ENCODE measurements at regions not wholly inside any gene's neighbourhood (a gene's known extent, or its start where the extent isn't known, plus 50 kb on each side); places are given as distances from the start of the nearest gene placed in this dataset.

DNA sequence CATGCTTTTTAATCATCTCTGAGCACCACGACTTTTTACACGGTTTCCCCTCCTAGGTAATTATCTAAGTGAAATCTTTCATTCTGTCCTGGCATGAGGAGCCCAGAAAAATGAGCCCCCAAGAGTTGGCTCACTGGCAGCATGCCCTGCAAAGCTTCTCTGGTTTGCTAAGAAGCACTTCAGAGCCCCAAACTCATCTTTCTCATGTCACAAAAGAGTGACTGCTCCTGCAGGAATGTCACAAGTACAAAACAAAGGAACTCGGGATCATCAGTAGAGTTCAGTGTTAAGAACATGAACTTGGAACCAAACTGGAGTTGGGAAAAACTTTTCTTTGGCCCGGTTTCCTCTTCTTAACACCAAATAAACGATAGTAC is 123.9 kb downstream of the FOXB1 start:
- TF ChIP-seq POLR2A (IDR thresholded peaks at IDR 0.05; ENCODE audit: low read depth, low read length) (no peak), POLR2AphosphoS5 (IDR thresholded peaks at IDR 0.05; ENCODE audit: low read depth, low read length) (no peak)
